T-helper 1 cell treated with Interleukin-12 subunit alpha and Interleukin-12 subunit beta and Interleukin-4 antibody, amounts not matched to agents 30 μg/mL and 1 μg/mL, for 36 hours (primary cell): ENCODE measurements at regions not wholly inside any gene's neighbourhood (a gene's known extent, or its start where the extent isn't known, plus 50 kb on each side); places are given as distances from the start of the nearest gene placed in this dataset.
A peak's percentile ranks its signal among the peaks of the same experiment; 100 is the strongest.
"Not testable (repeated sequence)": the region's sequence is repeated elsewhere in the genome, so short reads cannot be mapped to it uniquely, and the experiment has no call there.

Experiments
- H3K27ac Mint-ChIP-seq: one replicate; pipeline ENCODE4 v1.8.0; 2021; ENCODE audit warnings: mild to moderate bottlenecking, mixed read lengths
- H3K27me3 Mint-ChIP-seq: one replicate; pipeline ENCODE4 v1.8.0; 2021; ENCODE audit warnings: low read depth, mixed read lengths
- H3K36me3 Mint-ChIP-seq: one replicate; pipeline ENCODE4 v1.8.0; 2021; ENCODE audit warnings: low read depth, mixed read lengths
- H3K4me1 Mint-ChIP-seq: one replicate; pipeline ENCODE4 v1.8.0; 2021; ENCODE audit warnings: low read depth, mixed read lengths
- H3K4me3 Mint-ChIP-seq: one replicate; pipeline ENCODE4 v1.8.0; 2021; ENCODE audit warnings: mild to moderate bottlenecking, moderate library complexity, mixed read lengths
- H3K9me3 Mint-ChIP-seq: one replicate; pipeline ENCODE4 v1.8.0; 2021; ENCODE audit warnings: mixed read lengths

GRCh38 chr22:46026899-46027210, 49.9 kb upstream of the WNT7B start:
- Mint-ChIP-seq H3K27me3 (peaks cover 50% of the 10 kb centered on the region), H3K4me1 (no peaks in the 10 kb centered on the region), H3K36me3 (no peaks in the 10 kb centered on the region), H3K9me3 (no peaks in the 10 kb centered on the region), H3K27ac (no peak overlapping the region), H3K4me3 (no peak overlapping the region)

- H3K36me3 Mint-ChIP-seq: no peaks in the 10 kb centered on the region
- no peaks in the 10 kb centered on the region for H3K4me1 Mint-ChIP-seq
- H3K4me3 Mint-ChIP-seq: no peak overlapping the region
- H3K9me3 Mint-ChIP-seq: no peaks in the 10 kb centered on the region
- no peak overlapping the region for H3K27ac Mint-ChIP-seq
- peaks cover 48% of the 10 kb centered on the region for H3K27me3 Mint-ChIP-seq
Measured at GRCh38 chr22:46027211-46028105, 50.5 kb upstream of the WNT7B start.

DNA sequence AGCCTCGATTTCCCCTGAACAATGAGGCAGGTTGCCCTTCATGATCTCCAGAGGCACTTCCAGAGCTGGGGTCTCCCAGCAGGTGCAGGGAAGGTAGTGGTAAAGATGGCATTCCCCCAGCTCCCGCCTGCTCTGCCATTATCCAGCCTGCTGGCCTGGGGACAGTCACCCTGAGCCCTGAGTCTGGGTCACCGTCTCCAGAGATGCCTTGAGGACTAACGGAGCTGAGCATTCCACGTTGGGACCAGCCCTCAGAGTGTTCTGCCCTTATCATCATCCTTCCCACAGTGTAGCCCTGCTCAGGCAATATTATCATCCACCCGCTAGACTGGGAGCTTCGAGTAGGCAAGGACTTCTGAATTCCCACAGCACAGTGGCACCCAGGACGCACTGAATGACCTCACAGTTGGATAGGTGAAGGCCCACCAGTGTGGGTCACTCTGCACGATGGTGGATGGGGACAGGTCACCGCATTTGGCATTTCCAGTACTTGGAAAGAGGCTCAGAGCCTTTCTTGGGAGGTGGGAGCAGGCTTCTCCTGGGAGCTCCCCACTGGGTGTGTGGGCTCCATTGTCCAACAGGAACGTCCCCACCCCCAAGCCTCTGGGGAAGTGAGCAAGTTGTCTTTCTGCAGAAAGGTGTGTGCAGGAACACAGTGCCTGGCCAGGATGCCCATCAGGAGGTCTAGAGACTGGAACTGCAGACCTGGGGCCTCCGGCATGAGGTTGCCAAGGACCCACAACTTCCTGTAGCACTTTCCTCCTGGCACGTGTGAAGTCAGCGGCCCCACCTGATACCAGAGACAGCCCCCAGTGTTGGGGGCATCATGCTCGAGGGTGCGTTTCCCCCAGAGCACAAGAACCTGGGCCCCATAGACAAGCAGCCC, 51.4 kb upstream of the WNT7B start:
- no peak overlapping the region for H3K4me3 Mint-ChIP-seq
- H3K9me3 Mint-ChIP-seq: no peaks in the 10 kb centered on the region
- H3K4me1 Mint-ChIP-seq: no peaks in the 10 kb centered on the region
- H3K36me3 Mint-ChIP-seq: no peaks in the 10 kb centered on the region
- peaks cover 48% of the 10 kb centered on the region for H3K27me3 Mint-ChIP-seq
- no peak overlapping the region for H3K27ac Mint-ChIP-seq

DNA sequence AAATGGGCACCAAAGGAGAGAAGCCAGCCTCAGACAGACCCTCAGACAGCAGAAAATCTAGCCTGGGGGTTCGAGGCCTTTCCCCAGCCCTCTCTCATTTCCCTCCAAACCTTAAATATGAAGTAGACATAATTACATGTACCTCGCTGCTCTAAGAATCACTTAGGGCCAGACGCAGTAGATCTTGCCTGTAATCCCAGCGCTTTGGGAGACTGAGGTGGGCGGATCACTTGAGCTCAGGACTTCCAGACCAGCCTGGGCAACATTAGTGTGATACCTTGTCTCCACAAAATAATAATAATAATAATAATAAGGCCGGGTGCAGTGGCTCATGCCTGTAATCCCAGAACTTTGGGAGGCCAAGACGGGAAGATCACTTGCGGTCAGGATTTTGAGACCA, 52.1 kb upstream of the WNT7B start:
- no peaks in the 10 kb centered on the region for H3K4me1 Mint-ChIP-seq
- no peaks in the 10 kb centered on the region for H3K36me3 Mint-ChIP-seq
- no peaks in the 10 kb centered on the region for H3K9me3 Mint-ChIP-seq
- H3K27ac Mint-ChIP-seq: no peak overlapping the region
- H3K4me3 Mint-ChIP-seq: no peak overlapping the region
- H3K27me3 Mint-ChIP-seq: peaks cover 48% of the 10 kb centered on the region

DNA sequence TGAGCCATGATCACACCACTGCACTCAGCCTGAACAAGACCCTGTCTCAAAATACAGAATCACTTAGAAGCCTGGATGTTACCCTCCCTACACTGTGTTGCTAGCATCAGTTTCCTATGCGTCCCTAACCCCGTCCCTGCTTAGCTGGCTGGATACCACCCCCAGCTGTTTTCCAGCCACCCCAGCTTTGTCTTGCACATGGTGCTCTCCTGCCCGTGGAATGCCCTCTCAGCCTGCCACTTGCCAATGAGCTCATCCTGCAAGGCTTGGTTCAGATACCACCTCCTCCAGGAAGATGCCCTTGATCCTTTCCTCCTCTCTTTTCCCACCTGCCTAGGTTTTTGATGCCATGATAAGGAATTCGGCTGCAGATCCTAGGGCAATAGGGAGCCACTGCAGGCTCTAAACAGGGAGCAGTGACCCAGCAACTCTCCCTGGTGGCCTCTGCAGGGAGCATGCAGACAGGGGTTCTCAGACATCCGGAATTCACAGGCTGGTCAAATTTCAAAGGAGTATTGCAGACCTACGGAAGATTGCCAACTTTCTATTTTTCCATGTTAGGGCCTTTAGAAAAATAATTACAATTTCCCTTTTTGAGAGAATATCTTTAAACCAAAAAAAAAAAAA, 52.7 kb upstream of the WNT7B start:
- no peak overlapping the region for H3K4me3 Mint-ChIP-seq
- H3K27ac Mint-ChIP-seq: no peak overlapping the region
- no peaks in the 10 kb centered on the region for H3K4me1 Mint-ChIP-seq
- peaks cover 42% of the 10 kb centered on the region for H3K27me3 Mint-ChIP-seq
- H3K36me3 Mint-ChIP-seq: no peaks in the 10 kb centered on the region
- no peaks in the 10 kb centered on the region for H3K9me3 Mint-ChIP-seq

- peaks cover 36% of the 10 kb centered on the region for H3K27me3 Mint-ChIP-seq
- H3K27ac Mint-ChIP-seq: no peak overlapping the region
- H3K9me3 Mint-ChIP-seq: no peaks in the 10 kb centered on the region
- H3K4me3 Mint-ChIP-seq: no peak overlapping the region
- peaks cover 6% of the 10 kb centered on the region for H3K4me1 Mint-ChIP-seq
- no peaks in the 10 kb centered on the region for H3K36me3 Mint-ChIP-seq
Measured at GRCh38 chr22:46030231-46030880, 53.4 kb upstream of the WNT7B start.

- Mint-ChIP-seq H3K4me3 (no peak overlapping the region), H3K27ac (no peak overlapping the region), H3K9me3 (no peaks in the 10 kb centered on the region), H3K27me3 (peaks cover 29% of the 10 kb centered on the region), H3K4me1 (peaks cover 7% of the 10 kb centered on the region), H3K36me3 (no peaks in the 10 kb centered on the region)
Measured at GRCh38 chr22:46031066-46031465, 54.1 kb upstream of the WNT7B start.

GRCh38 chr22:46031557-46031956, 54.6 kb upstream of the WNT7B start:
- H3K27ac Mint-ChIP-seq: no peak overlapping the region
- peaks cover 24% of the 10 kb centered on the region for H3K27me3 Mint-ChIP-seq
- no peak overlapping the region for H3K4me3 Mint-ChIP-seq
- no peaks in the 10 kb centered on the region for H3K36me3 Mint-ChIP-seq
- H3K4me1 Mint-ChIP-seq: peaks cover 10% of the 10 kb centered on the region
- H3K9me3 Mint-ChIP-seq: no peaks in the 10 kb centered on the region

DNA sequence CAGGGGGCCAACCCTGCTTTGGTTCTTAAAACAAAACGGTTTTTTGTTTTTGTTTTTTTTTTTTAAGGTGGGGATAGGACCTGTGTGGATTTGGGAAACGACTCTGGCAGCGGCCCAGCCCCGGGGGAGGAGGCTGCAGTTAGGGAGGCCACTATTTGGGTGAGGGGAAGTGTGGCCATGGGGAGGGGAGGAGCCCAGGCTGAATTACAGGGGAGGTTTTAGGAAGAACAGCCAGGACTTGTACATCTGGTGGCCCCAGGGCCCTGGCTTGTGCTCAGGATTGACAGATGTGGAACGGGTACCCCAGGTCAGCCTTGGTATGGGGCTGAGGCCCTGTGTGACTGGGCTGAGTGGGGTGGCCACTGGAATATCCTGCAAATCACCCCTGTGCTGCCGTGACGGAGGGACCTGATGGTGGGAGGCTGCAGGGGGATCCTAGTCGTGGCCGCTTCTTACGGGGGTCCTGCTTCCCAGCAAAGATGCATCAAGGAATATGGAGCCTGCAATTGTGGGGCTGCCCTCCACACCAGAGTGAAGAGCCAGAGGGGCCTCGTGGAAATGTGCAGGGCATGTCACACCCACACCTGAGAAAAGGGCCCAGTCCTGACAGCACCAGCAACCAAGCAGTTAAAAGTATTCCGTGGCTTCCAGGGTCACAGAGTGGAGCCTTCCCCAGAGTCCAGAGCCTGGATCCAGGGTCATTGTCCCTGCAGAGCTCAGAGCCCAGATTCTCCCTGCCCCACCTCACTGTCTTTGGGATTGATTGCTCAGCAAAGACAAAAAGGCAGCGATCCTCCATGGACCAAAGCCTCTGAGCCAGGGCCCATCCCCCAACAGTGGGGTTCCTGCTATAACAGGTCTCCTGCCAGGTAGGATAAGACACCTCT, 55.2 kb upstream of the WNT7B start:
- Mint-ChIP-seq H3K36me3 (no peaks in the 10 kb centered on the region), H3K27me3 (peaks cover 19% of the 10 kb centered on the region), H3K4me1 (peaks cover 15% of the 10 kb centered on the region), H3K4me3 (no peak overlapping the region), H3K27ac (no peak overlapping the region), H3K9me3 (no peaks in the 10 kb centered on the region)

DNA sequence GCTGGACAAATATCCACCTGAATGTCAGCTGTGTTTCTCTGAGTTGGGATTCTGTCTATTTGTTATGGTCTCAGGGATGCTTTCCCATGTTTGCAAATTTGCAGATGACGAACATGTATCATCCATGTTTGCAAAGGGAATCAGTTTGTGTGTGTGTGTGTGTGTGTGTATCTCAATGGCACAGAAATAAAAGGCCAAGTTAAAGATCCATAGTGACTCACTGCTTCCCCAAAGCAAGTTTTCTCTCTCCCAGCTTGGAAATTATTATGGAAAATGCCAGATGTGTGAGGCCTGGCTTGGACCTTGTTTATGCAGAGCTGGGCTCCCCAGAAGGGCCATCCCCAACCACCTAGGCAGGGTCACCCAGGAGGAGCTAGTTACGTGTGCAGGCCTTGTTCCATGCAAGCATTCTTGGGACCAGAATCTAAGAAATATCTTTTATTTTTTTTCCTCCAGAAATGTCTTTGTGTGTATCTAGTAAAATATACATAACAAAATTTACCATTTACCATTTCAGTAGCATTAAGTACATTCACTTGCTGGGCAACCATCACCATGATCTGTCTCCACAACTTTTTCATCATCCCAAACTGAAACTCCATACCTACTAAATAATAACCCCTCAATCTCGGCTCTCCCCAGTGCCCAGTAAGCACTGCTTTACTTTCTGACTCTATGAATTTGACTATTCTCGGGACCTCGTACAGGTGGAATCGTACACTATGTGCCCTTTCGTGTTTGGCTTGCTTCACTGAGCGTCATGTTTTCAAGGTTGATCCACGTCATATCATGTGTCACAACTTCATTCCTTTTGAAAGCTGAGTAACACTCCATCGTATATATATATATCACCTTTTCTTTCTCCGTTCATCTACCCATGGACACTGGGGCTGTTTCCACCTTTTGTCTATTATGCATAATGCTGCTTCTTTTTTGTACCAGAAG, 56.6 kb upstream of the WNT7B start:
- H3K36me3 Mint-ChIP-seq: no peaks in the 10 kb centered on the region
- H3K27me3 Mint-ChIP-seq: peaks cover 11% of the 10 kb centered on the region
- H3K4me3 Mint-ChIP-seq: no peak overlapping the region
- no peaks in the 10 kb centered on the region for H3K9me3 Mint-ChIP-seq
- H3K27ac Mint-ChIP-seq: no peak overlapping the region
- peaks cover 15% of the 10 kb centered on the region for H3K4me1 Mint-ChIP-seq

- Mint-ChIP-seq H3K4me1 (peaks cover 15% of the 10 kb centered on the region), H3K4me3 (peak overlapping the region; percentile 71)
- not testable (repeated sequence) for H3K27me3 Mint-ChIP-seq, H3K9me3 Mint-ChIP-seq, H3K27ac Mint-ChIP-seq, H3K36me3 Mint-ChIP-seq
Measured at GRCh38 chr22:46034480-46034879, 57.5 kb upstream of the WNT7B start.

DNA sequence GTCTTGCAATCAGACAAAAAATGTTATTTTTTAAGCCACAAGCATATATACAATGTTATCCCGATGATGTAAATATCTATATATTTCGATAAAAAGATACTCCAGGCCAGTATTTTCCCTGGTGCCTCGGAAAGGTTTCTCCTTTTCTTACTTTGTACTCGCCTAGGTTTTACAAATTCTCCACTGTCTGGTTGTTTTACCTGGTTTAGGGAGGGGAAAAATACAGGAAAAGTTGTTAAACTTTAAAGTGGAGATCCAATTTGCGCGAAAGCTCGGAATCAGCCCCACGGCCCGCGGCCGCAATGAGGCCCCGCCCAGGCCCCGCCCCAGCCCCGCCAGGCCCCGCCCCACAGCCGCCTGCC, 58.4 kb upstream of the WNT7B start:
- H3K36me3 Mint-ChIP-seq: no peaks in the 10 kb centered on the region
- no peaks in the 10 kb centered on the region for H3K27me3 Mint-ChIP-seq
- H3K27ac Mint-ChIP-seq: peak overlapping the region; percentile 55
- no peaks in the 10 kb centered on the region for H3K9me3 Mint-ChIP-seq
- H3K4me1 Mint-ChIP-seq: peaks cover 17% of the 10 kb centered on the region
- H3K4me3 Mint-ChIP-seq: peak overlapping the region; percentile 71
